ENCODE measurements at regions not wholly inside any gene's neighbourhood (a gene's known extent, or its start where the extent isn't known, plus 50 kb on each side); places are given as distances from the start of the nearest gene placed in this dataset.
"Not testable (repeated sequence)": the region's sequence is repeated elsewhere in the genome, so short reads cannot be mapped to it uniquely, and the experiment has no call there.

- DNase-seq: no peak
These were observed 855.0 kb downstream of the METTL15 start for GRCh38 chr11:28963187-28963586.

DNA sequence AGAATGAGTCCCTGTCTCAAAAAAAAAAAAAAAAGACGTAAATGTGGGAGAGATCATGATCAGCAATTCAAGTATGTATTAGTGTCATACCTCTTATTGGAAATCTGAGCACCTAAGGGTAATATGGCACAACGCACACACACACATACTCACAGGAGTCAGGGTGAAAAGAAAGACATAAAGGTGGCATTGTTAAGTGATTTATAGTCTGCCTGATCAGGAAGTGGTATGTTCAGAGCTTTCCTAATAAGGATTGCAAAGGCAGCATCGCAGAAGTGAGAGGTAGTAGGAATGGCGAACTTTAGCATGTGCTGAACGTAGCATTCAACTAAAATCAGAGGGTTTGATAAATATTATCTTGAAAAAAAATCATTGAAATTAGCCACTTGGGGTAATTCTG, 854.3 kb downstream of the METTL15 start:
- no peak for DNase-seq

DNA sequence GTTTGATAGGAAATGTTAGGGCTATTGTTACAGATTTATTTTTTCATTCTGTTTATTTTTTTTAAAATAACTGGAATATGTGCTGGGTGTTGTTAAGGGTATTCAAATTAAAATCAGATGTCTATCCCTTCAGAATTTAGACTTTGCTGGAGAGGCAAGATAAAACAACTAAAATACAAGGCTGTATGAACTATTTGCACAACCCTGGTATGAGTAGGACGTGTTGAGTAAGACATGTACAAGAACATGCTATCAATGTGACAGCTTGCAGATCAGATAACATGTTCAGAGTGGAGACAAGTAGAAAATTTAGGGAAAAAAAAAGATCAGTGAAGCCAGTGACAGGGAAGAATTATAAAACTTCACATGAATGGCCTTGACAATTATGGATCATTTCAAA, 853.5 kb downstream of the METTL15 start:
- no peak for DNase-seq

DNA sequence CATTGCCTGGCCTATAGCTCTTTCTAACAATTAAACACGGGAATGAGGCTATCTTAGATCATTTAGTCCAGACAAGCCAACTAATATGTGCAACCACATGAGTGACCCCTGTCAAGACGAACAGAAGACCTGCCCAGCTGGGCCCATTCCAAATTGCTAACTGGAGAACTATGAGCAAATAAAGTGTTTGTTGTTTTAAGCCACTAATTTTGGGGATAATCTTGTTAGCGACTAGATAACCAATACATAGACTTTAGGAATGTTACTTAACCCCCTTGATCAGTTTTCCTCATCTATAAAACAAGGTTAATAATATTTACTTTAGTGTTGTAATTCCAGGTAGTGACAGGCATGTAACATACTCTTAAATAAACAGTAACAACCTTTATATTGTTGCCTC, 848.3 kb downstream of the METTL15 start:
- DNase-seq: no peak

- no peak for DNase-seq
These were observed 843.0 kb downstream of the METTL15 start for GRCh38 chr11:28951191-28951590.

DNA sequence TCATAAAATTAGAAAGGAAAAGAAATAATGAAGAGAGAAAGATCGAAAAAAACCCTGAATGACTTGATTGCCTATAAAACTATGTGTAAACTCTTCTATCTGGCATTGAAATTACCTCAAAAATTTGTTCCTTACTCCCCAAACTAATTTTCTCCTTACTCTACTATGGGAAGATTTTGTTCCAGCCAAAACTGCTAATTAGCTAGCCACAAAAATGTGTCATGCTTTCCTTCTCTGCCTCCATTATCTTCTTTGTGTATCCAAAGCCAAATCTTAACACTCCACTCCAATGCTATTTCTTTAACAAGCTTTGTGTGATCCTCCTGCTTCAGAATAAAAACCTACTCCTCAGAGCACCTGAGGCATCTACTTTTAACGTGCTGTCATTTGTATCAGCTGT, 831.2 kb downstream of the METTL15 start:
- DNase-seq: no peak

DNA sequence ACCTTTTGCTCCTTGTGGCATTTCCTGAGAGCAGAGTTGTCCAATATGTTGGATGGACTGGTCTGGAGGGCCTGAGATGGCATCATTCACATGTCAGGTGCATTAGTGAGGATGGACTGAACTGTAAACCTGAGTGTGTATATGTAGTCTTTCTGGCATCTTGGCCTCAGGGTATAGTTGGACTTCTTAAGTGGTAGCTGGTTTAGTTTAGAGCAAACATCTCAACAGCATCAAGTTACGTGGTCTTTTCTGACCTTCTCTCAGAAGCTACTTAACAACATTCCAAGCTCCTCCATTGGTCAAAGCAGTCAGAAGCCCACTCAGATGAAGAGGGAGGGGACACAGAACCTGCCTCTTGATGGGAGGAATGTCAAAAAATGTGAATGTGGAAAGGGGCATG, 829.9 kb downstream of the METTL15 start:
- no peak for DNase-seq

DNA sequence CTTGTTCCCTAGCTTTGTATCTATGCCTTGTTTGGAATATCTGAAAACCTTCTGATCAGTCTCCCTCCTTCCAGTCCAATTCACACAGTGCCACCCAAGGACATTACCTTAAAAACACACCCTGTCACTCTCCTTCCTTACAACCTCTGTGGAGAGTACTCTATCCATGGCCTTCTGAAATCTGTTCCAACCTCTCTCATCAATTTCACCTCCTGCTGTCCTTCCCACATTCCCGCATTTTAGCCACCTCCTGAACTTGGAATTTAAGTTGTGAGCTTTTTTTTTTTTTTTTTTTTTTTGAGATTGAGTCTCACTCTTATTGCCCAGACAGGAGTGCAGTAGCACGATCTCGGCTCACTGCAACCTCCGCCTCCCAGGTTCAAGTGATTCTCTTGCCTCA, 824.8 kb downstream of the METTL15 start:
- DNase-seq: no peak

GRCh38 chr11:28924004-28924403, 815.8 kb downstream of the METTL15 start:
- no peak for DNase-seq

GRCh38 chr11:28922386-28922981, 814.3 kb downstream of the METTL15 start:
- DNase-seq: peak; percentile 65

DNA sequence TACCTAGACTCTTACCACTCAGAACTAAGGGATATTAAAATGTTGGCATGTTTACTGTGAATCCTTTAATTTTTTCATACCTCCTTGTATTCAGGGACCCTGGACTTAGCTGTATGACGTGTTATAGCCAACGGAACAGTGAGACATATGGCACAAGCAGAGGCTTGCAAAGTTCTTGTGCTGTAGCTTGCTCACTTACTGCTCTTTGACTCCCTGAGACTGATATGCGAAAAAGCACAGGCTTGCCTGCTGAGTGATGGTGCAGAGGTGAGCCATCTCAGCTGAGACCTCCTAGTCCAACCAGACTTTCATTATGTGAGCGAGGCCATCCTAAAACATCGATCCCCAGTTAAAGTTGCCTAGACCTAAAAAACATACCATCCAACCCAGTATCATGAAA, 811.0 kb downstream of the METTL15 start:
- DNase-seq: no peak

DNA sequence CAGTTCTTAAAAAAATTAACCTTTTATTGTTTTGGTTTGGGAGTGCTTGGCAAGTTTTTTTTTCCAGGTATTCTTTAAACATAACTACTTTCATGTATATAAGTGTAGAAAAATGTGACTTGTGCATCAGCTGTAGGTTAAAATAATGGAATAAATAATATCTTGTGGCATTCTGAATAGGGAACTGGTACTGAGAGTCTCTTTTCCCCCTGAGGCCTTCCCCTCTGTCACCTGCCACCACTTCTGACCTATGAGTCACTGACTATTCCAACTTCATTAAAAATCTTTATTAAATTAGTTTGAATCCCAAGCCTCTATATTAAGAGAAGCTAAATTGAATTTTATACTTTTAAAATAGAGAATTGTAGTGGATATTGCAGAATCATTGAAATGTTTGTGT, 805.7 kb downstream of the METTL15 start:
- peak; percentile 31 for DNase-seq

GRCh38 chr11:28911829-28912228, 803.6 kb downstream of the METTL15 start:
- DNase-seq: no peak

GRCh38 chr11:28910926-28911325, 802.7 kb downstream of the METTL15 start:
- no peak for DNase-seq

DNA sequence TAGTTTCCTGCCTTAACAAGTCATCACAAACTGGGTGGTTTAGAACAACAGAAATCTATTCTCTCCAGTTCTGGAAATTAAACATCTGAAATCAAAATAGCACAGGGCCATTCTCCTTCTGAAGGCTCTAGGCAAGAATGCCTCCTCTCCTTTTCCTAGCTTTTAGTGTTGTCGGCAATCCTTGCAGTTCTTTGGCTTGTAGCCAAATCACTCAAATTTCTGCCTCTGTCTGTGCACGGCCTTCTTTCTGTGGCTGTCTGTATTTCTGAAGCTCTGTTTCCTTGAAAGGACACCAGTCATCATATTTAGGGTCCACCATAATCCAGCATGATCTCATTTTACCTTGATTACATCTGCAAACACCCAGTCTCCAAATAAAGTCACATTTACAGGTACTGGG, 795.5 kb downstream of the METTL15 start:
- DNase-seq: no peak

GRCh38 chr11:28900427-28900826, 792.2 kb downstream of the METTL15 start:
- DNase-seq: no peak

- no peak for DNase-seq
These were observed 791.5 kb downstream of the METTL15 start for GRCh38 chr11:28899706-28900105.

DNA sequence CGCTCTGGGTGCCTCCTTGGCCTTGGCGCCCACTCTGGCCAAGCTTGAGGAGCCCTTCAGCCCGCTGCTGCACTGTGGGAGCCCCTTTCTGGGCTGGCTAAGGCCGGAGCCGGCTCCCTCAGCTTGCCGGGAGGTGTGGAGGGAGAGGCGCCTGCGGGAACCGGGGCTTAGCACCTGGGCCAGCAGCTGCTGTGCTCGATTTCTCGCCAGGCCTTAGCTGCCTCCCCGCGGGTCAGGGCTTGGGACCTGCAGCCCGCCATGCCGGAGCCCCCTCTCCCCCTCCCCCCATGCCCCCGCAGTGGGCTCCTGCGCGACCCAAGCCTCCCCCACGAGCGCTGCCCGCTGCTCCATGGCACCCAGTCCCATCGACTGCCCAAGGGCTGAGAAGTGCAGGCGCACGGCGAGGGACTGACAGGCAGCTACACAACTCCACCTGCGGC, 782.4 kb downstream of the METTL15 start:
- DNase-seq: not testable (repeated sequence)

DNA sequence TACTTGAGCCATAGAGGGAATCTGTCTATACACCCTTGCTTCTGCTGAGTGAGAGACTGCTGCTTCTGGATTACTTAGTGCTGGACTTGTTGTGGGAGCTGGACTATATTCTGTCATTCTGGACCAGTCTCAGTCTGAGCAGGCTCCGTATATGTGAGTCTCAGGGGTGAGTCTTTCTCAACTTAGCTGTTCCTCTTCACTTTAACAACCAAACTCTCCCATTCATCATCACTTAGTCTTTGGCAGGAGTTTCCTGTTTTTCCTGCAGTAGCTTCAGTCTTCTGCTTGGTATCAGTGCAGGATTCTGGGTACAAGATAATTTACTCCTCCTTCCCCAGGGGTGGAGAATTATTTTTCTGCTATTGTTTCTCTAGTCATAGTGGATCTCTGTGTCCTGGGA, 779.5 kb downstream of the METTL15 start:
- DNase-seq: no peak

DNA sequence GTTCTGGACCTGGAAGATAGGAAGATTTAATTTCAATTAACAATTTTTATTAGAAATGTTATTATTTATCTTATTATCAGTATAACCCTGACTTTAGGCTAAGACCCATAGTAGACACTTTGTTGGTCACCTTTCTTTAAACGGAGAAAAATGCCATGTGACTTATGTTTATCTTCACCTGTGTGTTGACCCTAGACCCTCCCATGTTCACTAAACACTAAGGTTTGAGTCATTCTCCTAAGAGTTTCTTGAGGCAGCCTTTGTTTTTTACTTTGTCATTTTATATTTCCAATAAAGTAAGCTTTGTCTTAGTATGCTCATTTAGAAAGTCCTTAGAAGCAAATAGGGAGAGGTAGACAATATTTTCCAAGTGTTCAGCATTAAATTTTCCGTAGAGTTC, 771.7 kb downstream of the METTL15 start:
- no peak for DNase-seq

DNA sequence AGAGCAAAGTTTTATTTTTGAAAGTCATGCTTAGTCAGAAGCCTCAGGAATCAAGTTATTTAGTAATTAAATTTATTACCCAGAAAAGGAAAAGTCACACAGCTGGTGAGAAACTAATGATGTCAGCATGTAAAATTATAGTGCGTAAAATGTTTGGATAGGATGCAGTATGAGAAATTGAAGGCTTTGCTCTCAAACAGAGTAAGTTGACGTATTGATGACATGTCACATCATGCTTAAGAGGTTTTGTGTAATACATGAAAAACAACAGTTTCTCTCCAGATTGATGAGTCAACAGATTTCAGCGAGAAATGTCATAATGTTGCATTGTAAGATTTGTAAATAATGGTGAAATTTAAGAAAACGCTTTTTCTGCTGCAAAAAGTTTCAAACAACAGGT, 769.8 kb downstream of the METTL15 start:
- DNase-seq: no peak

DNA sequence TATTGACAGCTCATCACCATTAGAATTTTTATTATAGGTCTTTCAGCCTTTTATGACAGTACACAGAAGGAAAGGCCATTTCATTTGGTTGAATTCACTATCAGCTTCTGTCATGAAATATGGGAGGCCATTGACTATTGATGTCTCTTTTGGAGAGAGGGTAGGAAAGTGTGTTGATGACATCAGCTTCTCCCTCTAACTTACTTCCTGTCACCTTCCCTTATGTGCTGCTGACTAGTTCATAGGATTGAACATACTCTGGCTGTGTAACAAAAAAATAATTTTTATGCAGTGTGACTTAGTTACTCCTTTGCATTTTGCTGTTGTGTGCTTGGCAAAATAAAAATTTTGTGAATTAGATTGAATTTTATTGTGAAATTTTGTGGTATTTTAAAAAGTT, 769.2 kb downstream of the METTL15 start:
- DNase-seq: peak; percentile 7

DNA sequence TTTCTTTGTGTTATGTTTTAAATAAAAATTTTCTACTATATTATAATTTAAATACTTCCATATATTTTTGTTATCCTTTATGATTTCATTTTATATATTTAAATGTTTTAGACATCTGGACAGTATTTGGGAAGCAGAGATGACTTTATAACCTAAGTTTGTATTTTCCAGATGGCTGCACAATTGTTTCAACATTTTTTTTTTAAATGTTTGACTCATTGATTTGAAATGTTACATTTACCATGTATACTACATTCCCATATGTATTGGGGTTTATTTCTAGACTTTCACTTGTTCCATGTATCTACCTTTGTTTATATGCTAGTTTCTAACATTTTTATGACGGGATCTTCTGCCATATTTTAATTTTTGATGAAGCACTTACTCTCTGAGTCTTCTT, 766.5 kb downstream of the METTL15 start:
- DNase-seq: no peak

- no peak for DNase-seq
These were observed 762.9 kb downstream of the METTL15 start for GRCh38 chr11:28871090-28871489.

DNA sequence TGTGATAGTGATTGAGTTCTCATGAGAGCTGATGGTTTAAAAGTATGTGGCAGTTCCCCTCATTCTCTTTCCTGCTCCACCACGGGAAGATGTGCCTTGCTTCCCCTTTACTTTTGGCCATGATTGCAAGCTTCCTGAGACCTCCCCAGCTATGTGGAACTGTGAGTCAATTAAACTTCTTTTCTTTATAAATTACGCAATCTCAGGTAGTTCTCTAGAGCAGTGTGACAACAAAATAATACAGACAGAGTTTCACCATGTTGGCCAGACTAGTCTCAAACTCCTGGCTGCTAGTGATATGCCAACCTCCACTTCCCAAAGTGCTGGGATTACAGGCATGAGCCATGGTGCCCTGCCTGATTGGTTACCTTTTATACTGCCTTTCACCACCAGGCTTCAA, 755.2 kb downstream of the METTL15 start:
- no peak for DNase-seq

DNA sequence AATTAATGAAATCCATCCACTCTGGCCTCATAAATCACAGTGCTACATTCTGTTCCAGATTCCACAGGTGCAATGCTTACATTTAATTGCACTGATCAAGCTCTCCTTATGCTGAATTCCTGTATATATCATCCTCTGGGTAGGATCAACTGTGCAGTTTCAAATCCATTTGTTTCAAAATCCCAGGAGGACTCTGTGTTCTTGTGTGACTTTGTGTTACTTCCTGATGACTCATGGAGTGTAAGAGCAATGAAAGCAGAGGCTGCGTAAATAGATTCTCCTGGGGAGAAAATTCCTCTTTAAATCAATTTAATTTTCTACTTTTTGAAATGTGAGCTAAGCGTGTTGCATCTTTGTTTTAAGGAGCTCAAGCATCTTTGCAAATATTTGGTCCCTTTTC, 752.7 kb downstream of the METTL15 start:
- DNase-seq: peak; percentile 74
